ENCODE measurements at regions not wholly inside any gene's neighbourhood (a gene's known extent, or its start where the extent isn't known, plus 50 kb on each side); places are given as distances from the start of the nearest gene placed in this dataset.

- no peak for TF ChIP-seq EZH2phosphoT487 (IDR thresholded peaks at IDR 0.05; ENCODE audit: low read depth)
- TF ChIP-seq, protein P1, sequence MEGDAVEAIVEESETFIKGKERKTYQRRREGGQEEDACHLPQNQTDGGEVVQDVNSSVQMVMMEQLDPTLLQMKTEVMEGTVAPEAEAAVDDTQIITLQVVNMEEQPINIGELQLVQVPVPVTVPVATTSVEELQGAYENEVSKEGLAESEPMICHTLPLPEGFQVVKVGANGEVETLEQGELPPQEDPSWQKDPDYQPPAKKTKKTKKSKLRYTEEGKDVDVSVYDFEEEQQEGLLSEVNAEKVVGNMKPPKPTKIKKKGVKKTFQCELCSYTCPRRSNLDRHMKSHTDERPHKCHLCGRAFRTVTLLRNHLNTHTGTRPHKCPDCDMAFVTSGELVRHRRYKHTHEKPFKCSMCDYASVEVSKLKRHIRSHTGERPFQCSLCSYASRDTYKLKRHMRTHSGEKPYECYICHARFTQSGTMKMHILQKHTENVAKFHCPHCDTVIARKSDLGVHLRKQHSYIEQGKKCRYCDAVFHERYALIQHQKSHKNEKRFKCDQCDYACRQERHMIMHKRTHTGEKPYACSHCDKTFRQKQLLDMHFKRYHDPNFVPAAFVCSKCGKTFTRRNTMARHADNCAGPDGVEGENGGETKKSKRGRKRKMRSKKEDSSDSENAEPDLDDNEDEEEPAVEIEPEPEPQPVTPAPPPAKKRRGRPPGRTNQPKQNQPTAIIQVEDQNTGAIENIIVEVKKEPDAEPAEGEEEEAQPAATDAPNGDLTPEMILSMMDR (IDR thresholded peaks at IDR 0.05; ENCODE audit: low read depth, low read length) = no peak
Observed at GRCh38 chrX:38970074-38970473, 168.8 kb downstream of the MID1IP1 start.

All from OCI-LY3 (cell line).